Body of pancreas (tissue), 4 donors: ENCODE measurements at regions not wholly inside any gene's neighbourhood (a gene's known extent, or its start where the extent isn't known, plus 50 kb on each side); places are given as distances from the start of the nearest gene placed in this dataset.

ENCODE experiments used
- POLR2A ChIP-seq, 3 donors: fragments of 450-650 bp; IDR thresholded peaks; one replicate each; pipeline ENCODE4 v1.6.1; 2016; ENCODE audit warnings: antibody characterized with exemption in 3 of 3, mild to moderate bottlenecking in 2 of 3
- TF ChIP-seq, protein P1 (sequence below), 7 experiments: fragments of 450-650 bp in 4 of 7; fragments of 200-600 bp in 3 of 7; sonication (generic) in 3 of 7; IDR thresholded peaks; one replicate each; pipeline ENCODE4 v1.5.1; 2016 to 2019; ENCODE audit warnings: antibody characterized with exemption in 7 of 7

DNA sequence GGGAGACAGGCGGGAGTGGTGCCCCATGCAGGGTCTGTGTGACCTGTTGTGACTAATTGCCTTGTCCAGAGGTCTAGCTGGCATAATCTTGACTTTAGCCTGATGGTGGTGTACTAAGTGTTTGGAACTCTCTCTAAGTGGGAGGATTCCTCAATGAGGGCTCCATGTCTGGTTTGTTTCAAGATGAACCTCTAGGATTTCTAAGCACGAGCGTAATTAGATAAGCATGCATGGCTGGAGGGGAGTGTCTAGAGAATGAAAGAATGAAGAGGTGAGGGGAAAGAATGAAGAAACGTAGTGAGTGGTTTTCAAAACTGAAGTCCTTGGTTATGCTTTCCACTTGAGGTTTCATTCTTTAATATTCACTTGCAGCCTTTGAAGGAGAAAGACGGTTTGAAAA, 833.2 kb upstream of the GYPC start:
- no peak for TF ChIP-seq POLR2A (IDR thresholded peaks at IDR 0.05)
- TF ChIP-seq, protein P1, sequence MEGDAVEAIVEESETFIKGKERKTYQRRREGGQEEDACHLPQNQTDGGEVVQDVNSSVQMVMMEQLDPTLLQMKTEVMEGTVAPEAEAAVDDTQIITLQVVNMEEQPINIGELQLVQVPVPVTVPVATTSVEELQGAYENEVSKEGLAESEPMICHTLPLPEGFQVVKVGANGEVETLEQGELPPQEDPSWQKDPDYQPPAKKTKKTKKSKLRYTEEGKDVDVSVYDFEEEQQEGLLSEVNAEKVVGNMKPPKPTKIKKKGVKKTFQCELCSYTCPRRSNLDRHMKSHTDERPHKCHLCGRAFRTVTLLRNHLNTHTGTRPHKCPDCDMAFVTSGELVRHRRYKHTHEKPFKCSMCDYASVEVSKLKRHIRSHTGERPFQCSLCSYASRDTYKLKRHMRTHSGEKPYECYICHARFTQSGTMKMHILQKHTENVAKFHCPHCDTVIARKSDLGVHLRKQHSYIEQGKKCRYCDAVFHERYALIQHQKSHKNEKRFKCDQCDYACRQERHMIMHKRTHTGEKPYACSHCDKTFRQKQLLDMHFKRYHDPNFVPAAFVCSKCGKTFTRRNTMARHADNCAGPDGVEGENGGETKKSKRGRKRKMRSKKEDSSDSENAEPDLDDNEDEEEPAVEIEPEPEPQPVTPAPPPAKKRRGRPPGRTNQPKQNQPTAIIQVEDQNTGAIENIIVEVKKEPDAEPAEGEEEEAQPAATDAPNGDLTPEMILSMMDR (IDR thresholded peaks at IDR 0.05): no peak
